ENCODE measurements at regions not wholly inside any gene's neighbourhood (a gene's known extent, or its start where the extent isn't known, plus 50 kb on each side); places are given as distances from the start of the nearest gene placed in this dataset.

- TF ChIP-seq CTCF (conservative IDR thresholded peaks at IDR 0.05; ENCODE audit: low read depth, low read length) = no peak
- no peak overlapping the region for H2AFZ ChIP-seq (ENCODE audit: low read depth)
Observed at GRCh38 chr5:17769277-17769676, 135.0 kb downstream of the TAF11L14 start.

GRCh38 chr5:17772232-17772631, 138.0 kb downstream of the TAF11L14 start:
- no peak overlapping the region for H3K4me2 ChIP-seq
- no peaks in the 10 kb centered on the region for H3K27me3 ChIP-seq (ENCODE audit: insufficient read depth, low read depth)
- H3K36me3 ChIP-seq (ENCODE audit: insufficient read depth) = no peaks in the 10 kb centered on the region
- H4K20me1 ChIP-seq (ENCODE audit: insufficient read depth) = no peaks in the 10 kb centered on the region
- no peaks in the 10 kb centered on the region for H3K79me2 ChIP-seq (ENCODE audit: insufficient read depth, low read depth)
- no peak overlapping the region for H2AFZ ChIP-seq (ENCODE audit: low read depth)
- H3K4me1 ChIP-seq (ENCODE audit: low read depth, poor library complexity, severe bottlenecking) = no peaks in the 10 kb centered on the region
- no peak overlapping the region for H3K9ac ChIP-seq
- no peak overlapping the region for H3K4me3 ChIP-seq (IDR thresholded peaks at IDR 0.05; ENCODE audit: insufficient read depth, low read depth, low read length)
- no peak for TF ChIP-seq CTCF (conservative IDR thresholded peaks at IDR 0.05; ENCODE audit: low read depth, low read length)
- no peak overlapping the region for H3K27ac ChIP-seq

More at GRCh38 chr5:17769277-17769676, 135.0 kb downstream of the TAF11L14 start:
- Histone ChIP-seq H3K4me2 (no peak overlapping the region), H3K27me3 (ENCODE audit: insufficient read depth, low read depth) (no peaks in the 10 kb centered on the region), H3K79me2 (ENCODE audit: insufficient read depth, low read depth) (no peaks in the 10 kb centered on the region), H4K20me1 (ENCODE audit: insufficient read depth) (no peaks in the 10 kb centered on the region), H3K4me3 (IDR thresholded peaks at IDR 0.05; ENCODE audit: insufficient read depth, low read depth, low read length) (no peak overlapping the region), H3K9ac (no peak overlapping the region), H3K27ac (no peak overlapping the region), H3K4me1 (ENCODE audit: low read depth, poor library complexity, severe bottlenecking) (no peaks in the 10 kb centered on the region), H3K36me3 (ENCODE audit: insufficient read depth) (no peaks in the 10 kb centered on the region)

- Histone ChIP-seq H2AFZ (ENCODE audit: low read depth) (no peak overlapping the region), H3K27ac (no peak overlapping the region), H3K4me2 (no peak overlapping the region), H3K4me1 (ENCODE audit: low read depth, poor library complexity, severe bottlenecking) (no peaks in the 10 kb centered on the region), H3K27me3 (ENCODE audit: insufficient read depth, low read depth) (no peaks in the 10 kb centered on the region), H4K20me1 (ENCODE audit: insufficient read depth) (no peaks in the 10 kb centered on the region), H3K4me3 (IDR thresholded peaks at IDR 0.05; ENCODE audit: insufficient read depth, low read depth, low read length) (no peak overlapping the region), H3K79me2 (ENCODE audit: insufficient read depth, low read depth) (no peaks in the 10 kb centered on the region), H3K36me3 (ENCODE audit: insufficient read depth) (no peaks in the 10 kb centered on the region), H3K9ac (no peak overlapping the region)
- TF ChIP-seq CTCF (conservative IDR thresholded peaks at IDR 0.05; ENCODE audit: low read depth, low read length) = no peak
Observed at GRCh38 chr5:17785774-17786173, 151.5 kb downstream of the TAF11L14 start.

GRCh38 chr5:17788351-17788750, 154.1 kb downstream of the TAF11L14 start:
- Histone ChIP-seq H3K4me3 (IDR thresholded peaks at IDR 0.05; ENCODE audit: insufficient read depth, low read depth, low read length) (no peak overlapping the region), H3K4me2 (no peak overlapping the region), H3K79me2 (ENCODE audit: insufficient read depth, low read depth) (no peaks in the 10 kb centered on the region), H3K36me3 (ENCODE audit: insufficient read depth) (no peaks in the 10 kb centered on the region), H4K20me1 (ENCODE audit: insufficient read depth) (no peaks in the 10 kb centered on the region), H3K27me3 (ENCODE audit: insufficient read depth, low read depth) (no peaks in the 10 kb centered on the region), H3K27ac (no peak overlapping the region), H3K9ac (no peak overlapping the region), H2AFZ (ENCODE audit: low read depth) (no peak overlapping the region), H3K4me1 (ENCODE audit: low read depth, poor library complexity, severe bottlenecking) (no peaks in the 10 kb centered on the region)
- TF ChIP-seq CTCF (conservative IDR thresholded peaks at IDR 0.05; ENCODE audit: low read depth, low read length) = no peak
